Colonic mucosa (tissue), 4 donors: ENCODE measurements at regions not wholly inside any gene's neighbourhood (a gene's known extent, or its start where the extent isn't known, plus 50 kb on each side); places are given as distances from the start of the nearest gene placed in this dataset.

Source experiments
- DNase-seq: peaks from one replicate; pipeline ENCODE4 v3.0.0-alpha.2; 2020
- H3K27ac ChIP-seq: fragments of 200-600 bp; one replicate; pipeline ENCODE4 v1.8.0; 2021
- H3K27me3 ChIP-seq: fragments of 200-600 bp; one replicate; pipeline ENCODE4 v1.8.0; 2021
- H3K36me3 ChIP-seq: fragments of 200-600 bp; one replicate; pipeline ENCODE4 v1.8.0; 2021
- H3K4me1 ChIP-seq: fragments of 200-600 bp; one replicate; pipeline ENCODE4 v1.8.0; 2021; ENCODE audit warnings: mild to moderate bottlenecking
- H3K4me3 ChIP-seq: fragments of 200-600 bp; one replicate; pipeline ENCODE4 v1.8.0; 2021
- H3K9ac ChIP-seq, 2 donors: one replicate each; pipeline ENCODE4 v1.7.0; 2013; ENCODE audit warnings: control low read depth in 2 of 2, low read depth in 2 of 2, low read length in 2 of 2
- H3K9me3 ChIP-seq: fragments of 200-600 bp; one replicate; pipeline ENCODE4 v1.8.0; 2021
- CTCF ChIP-seq: fragments of 200-600 bp; IDR thresholded peaks from one replicate; pipeline ENCODE4 v1.8.0; 2022; ENCODE audit warnings: antibody characterized with exemption, mild to moderate bottlenecking
- intact Hi-C: fragments of 100-400 bp; cut with DNase I; formaldehyde crosslinking; loops from one replicate; pipeline ENCODE4 v1.14.1; 2022
- donor health status: healthy.
- donor health status: DM: no; HTN: no; CAD: no.
- donor health status: DM: no; HTN: no; CAD: no.

- no peaks in the 10 kb centered on the region for H3K27me3 ChIP-seq
- H3K36me3 ChIP-seq = no peaks in the 10 kb centered on the region
- no peak overlapping the region for H3K4me3 ChIP-seq
- TF ChIP-seq CTCF = no peak
- H3K9me3 ChIP-seq = no peaks in the 10 kb centered on the region
- no peaks in the 10 kb centered on the region for H3K4me1 ChIP-seq
- no peak overlapping the region for H3K9ac ChIP-seq
- intact Hi-C loops = no loop called here
- DNase-seq = no peak
- H3K27ac ChIP-seq = no peak overlapping the region
Measured at GRCh38 chr5:121271546-121271945, 580.1 kb upstream of the FTMT start.

DNA sequence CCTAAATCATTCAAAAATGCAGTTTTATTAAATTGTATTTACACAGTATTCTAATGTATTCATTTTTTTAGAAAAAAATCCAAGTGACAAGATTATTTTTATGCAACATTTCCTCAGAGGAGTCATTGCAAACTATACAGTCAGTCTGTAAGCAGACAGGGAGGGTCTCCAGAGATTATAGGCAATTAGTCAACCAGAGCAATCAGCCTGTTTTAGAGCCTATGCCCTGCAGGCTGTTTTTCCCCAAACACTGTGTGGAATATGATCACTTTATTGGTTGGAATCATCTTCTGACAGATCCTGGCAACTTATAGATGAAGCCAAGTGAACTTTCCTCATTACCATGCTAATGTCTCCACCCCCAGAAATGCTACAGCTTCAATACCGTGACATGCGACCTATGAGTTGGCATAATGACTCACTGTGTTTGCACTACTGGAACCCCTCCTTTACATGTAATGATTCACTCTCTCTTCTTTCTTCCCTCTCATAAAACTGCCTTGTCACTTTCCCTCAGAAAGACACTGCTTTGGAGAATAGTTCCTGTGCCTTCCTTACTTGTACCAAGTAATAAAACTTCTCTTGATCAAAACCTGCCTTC lies 577.7 kb upstream of the FTMT start:
- H3K9ac ChIP-seq = no peak overlapping the region
- H3K27ac ChIP-seq = no peak overlapping the region
- no peak for TF ChIP-seq CTCF
- no peaks in the 10 kb centered on the region for H3K27me3 ChIP-seq
- DNase-seq = no peak
- no peaks in the 10 kb centered on the region for H3K4me1 ChIP-seq
- intact Hi-C loops = no loop called here
- H3K9me3 ChIP-seq = no peaks in the 10 kb centered on the region
- no peaks in the 10 kb centered on the region for H3K36me3 ChIP-seq
- no peak overlapping the region for H3K4me3 ChIP-seq

DNA sequence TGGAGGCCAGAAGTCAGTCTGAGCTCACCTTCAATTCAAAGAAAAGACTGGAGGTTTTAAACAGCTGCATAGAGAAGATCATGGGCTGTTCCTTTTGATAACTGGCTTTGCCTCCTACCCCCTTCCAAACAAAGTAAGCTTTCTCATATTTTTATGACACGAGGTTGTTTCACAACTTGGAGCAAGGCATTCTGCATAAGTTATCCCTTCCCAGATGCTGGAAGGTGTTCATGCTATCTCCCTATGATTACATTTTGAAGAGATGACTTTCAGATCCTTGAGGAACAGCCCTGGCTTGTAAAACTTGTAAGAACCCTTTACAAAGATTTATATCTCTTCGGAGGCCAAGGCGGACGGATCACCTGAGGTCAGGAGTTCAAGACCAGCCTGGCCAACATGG lies 571.9 kb upstream of the FTMT start:
- H3K36me3 ChIP-seq = no peaks in the 10 kb centered on the region
- TF ChIP-seq CTCF = no peak
- H3K27me3 ChIP-seq = no peaks in the 10 kb centered on the region
- no peaks in the 10 kb centered on the region for H3K9me3 ChIP-seq
- intact Hi-C loops = no loop called here
- H3K4me3 ChIP-seq = no peak overlapping the region
- H3K9ac ChIP-seq = no peak overlapping the region
- DNase-seq = no peak
- no peak overlapping the region for H3K27ac ChIP-seq
- no peaks in the 10 kb centered on the region for H3K4me1 ChIP-seq

DNA sequence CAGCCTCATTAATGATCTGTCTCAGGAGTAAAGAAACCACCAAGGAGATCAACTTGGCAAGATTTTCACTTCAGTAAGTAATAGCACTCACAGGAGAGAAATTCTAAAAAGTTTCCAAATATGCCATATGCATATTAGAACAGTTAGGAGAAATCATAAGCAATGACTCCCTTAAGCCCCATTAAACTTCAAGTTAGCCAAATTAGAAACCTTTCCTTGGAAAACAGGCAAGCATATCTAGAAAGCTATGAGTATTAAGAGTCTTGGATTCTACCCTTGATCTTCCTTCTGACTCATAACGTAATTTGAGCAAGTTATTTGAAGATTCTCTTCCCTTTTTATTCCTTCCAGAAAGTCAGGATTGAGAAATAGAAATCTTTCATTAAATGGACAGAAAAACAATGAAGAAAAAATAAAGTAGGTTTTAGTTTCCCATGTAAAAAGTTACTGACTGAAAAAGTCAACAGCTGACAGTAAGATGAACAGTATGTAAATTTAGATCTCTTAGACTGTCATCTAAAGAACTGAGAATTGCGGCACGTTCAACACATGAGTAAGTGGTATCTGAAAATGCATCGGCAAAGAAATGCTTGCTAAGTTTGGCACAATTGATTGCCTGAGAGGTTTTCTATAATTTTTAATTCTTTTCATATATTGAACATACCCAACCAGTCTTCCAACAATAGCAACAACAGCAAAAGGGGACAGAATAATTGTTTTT lies 565.7 kb upstream of the FTMT start:
- no peak for TF ChIP-seq CTCF
- H3K27ac ChIP-seq = no peak overlapping the region
- H3K9me3 ChIP-seq = no peaks in the 10 kb centered on the region
- DNase-seq = no peak
- no peak overlapping the region for H3K4me3 ChIP-seq
- no peaks in the 10 kb centered on the region for H3K27me3 ChIP-seq
- H3K36me3 ChIP-seq = no peaks in the 10 kb centered on the region
- H3K4me1 ChIP-seq = no peaks in the 10 kb centered on the region
- no peak overlapping the region for H3K9ac ChIP-seq
- intact Hi-C loops = no loop called here

- intact Hi-C loops = no loop called here
- no peak for TF ChIP-seq CTCF
- DNase-seq = no peak
- Histone ChIP-seq H3K4me1 (no peaks in the 10 kb centered on the region), H3K9me3 (no peaks in the 10 kb centered on the region), H3K36me3 (no peaks in the 10 kb centered on the region), H3K9ac (no peak overlapping the region), H3K27ac (no peak overlapping the region), H3K4me3 (no peak overlapping the region), H3K27me3 (no peaks in the 10 kb centered on the region)
Measured at GRCh38 chr5:121288781-121289180, 562.9 kb upstream of the FTMT start.
